Cardiac muscle cell (in vitro differentiated cells and primary cell): ENCODE measurements at regions not wholly inside any gene's neighbourhood (a gene's known extent, or its start where the extent isn't known, plus 50 kb on each side); places are given as distances from the start of the nearest gene placed in this dataset.

ENCODE experiments used
- DNase-seq, 2 donors: peaks; one replicate each; pipeline versions ENCODE4 v3.0.0 to v3.0.0-alpha.2; 2010 to 2017; ENCODE audit warnings: low read depth in 1 of 2, low spot score in 1 of 2
- H3K27ac ChIP-seq: fragments of 200-600 bp; sonication (generic); 2 replicates; pipeline ENCODE4 v1.5.1; 2016
- H3K27me3 ChIP-seq: fragments of 200-600 bp; sonication (generic); 2 replicates; pipeline ENCODE4 v1.6.0; 2016; ENCODE audit warnings: control low read depth
- H3K36me3 ChIP-seq: fragments of 200-600 bp; sonication (generic); 2 replicates; pipeline ENCODE4 v1.5.1; 2016; ENCODE audit warnings: control low read depth
- H3K4me1 ChIP-seq: fragments of 200-600 bp; sonication (generic); 2 replicates; pipeline ENCODE4 v1.8.1; 2017; ENCODE audit warnings: low read depth, mild to moderate bottlenecking, mixed run types
- H3K4me3 ChIP-seq: fragments of 200-600 bp; sonication (generic); 2 replicates; pipeline ENCODE4 v1.5.1; 2016; ENCODE audit warnings: mild to moderate bottlenecking
- H3K9me3 ChIP-seq: fragments of 200-600 bp; sonication (generic); 2 replicates; pipeline ENCODE4 v1.5.1; 2017; ENCODE audit warnings: low read depth, mild to moderate bottlenecking, control low read depth
- CTCF ChIP-seq: IDR thresholded peaks from 2 replicates; pipeline ENCODE4 v1.5.1; 2012; ENCODE audit warnings: low read depth, mild to moderate bottlenecking, low read length

GRCh38 chr9:81489046-81489445 is 200.3 kb downstream of the TLE1 start:
- Histone ChIP-seq H3K9me3 (no peaks in the 10 kb centered on the region), H3K36me3 (no peaks in the 10 kb centered on the region), H3K4me3 (no peak overlapping the region), H3K27me3 (peaks cover 9% of the 10 kb centered on the region), H3K4me1 (no peaks in the 10 kb centered on the region), H3K27ac (no peak overlapping the region)
- DNase-seq, result peak in 1 of 2 donors; percentile 35
- TF ChIP-seq CTCF, result no peak

GRCh38 chr9:81480828-81481604 is 208.3 kb downstream of the TLE1 start:
- Histone ChIP-seq H3K4me1 (no peaks in the 10 kb centered on the region), H3K4me3 (no peak overlapping the region), H3K27me3 (no peaks in the 10 kb centered on the region), H3K9me3 (no peaks in the 10 kb centered on the region), H3K36me3 (no peaks in the 10 kb centered on the region), H3K27ac (no peak overlapping the region)
- DNase-seq, result no peak
- no peak for TF ChIP-seq CTCF

- peaks cover 5% of the 10 kb centered on the region for H3K27me3 ChIP-seq
- no peak overlapping the region for H3K27ac ChIP-seq
- no peak overlapping the region for H3K4me3 ChIP-seq
- no peak for TF ChIP-seq CTCF
- H3K9me3 ChIP-seq, result no peaks in the 10 kb centered on the region
- no peaks in the 10 kb centered on the region for H3K36me3 ChIP-seq
- no peaks in the 10 kb centered on the region for H3K4me1 ChIP-seq
- peak in 1 of 2 donors; percentile 8 for DNase-seq
These were observed 209.8 kb downstream of the TLE1 start for GRCh38 chr9:81479573-81479972.

- TF ChIP-seq CTCF, result no peak
- Histone ChIP-seq H3K27me3 (peaks cover 5% of the 10 kb centered on the region), H3K36me3 (no peaks in the 10 kb centered on the region), H3K4me3 (no peak overlapping the region), H3K4me1 (no peaks in the 10 kb centered on the region), H3K27ac (no peak overlapping the region), H3K9me3 (no peaks in the 10 kb centered on the region)
- no peak for DNase-seq
These were observed 211.7 kb downstream of the TLE1 start for GRCh38 chr9:81477669-81478068.

- TF ChIP-seq CTCF, result no peak
- Histone ChIP-seq H3K4me1 (no peaks in the 10 kb centered on the region), H3K27me3 (peaks cover 5% of the 10 kb centered on the region), H3K4me3 (no peak overlapping the region), H3K9me3 (no peaks in the 10 kb centered on the region), H3K36me3 (no peaks in the 10 kb centered on the region), H3K27ac (no peak overlapping the region)
- no peak for DNase-seq
These were observed 212.4 kb downstream of the TLE1 start for GRCh38 chr9:81476813-81477490.
